NOMO-1 treated with DMSO at 0.1 percent for 48 hours (cell line): ENCODE measurements at regions not wholly inside any gene's neighbourhood (a gene's known extent, or its start where the extent isn't known, plus 50 kb on each side); places are given as distances from the start of the nearest gene placed in this dataset.
A peak's percentile ranks its signal among the peaks of the same experiment; 100 is the strongest.
"Not testable (repeated sequence)": the region's sequence is repeated elsewhere in the genome, so short reads cannot be mapped to it uniquely, and the experiment has no call there.

ENCODE experiments used
- DNase-seq: peaks from one replicate; lab custom pipeline; 2025; ENCODE audit not compliant: unreplicated experiment; lab: John Stamatoyannopoulos, UW

GRCh38 chr7:53087274-53087673 is 51.8 kb downstream of the POM121L12 start:
- DNase-seq, result no peak

DNA sequence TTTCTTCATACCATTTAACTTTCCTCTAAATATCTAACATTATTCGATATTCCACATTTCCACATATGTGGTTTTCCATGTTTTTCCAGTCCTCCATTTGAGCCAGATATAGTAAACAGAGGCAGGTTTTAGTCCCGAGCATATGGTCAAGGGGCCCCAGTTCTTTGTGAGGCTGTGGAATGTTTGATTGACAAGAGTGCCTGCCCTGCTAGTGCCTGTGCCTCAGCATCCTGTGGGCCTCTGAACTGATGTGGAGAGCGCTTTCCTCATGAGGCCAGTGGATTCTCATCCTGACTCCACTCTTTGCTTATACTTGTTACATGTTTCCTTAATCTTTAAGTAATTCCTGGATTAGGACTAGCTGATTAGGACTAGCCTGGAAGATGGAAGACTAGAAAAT is 58.8 kb downstream of the POM121L12 start:
- DNase-seq, result no peak

- DNase-seq, result no peak
These were observed 59.4 kb downstream of the POM121L12 start for GRCh38 chr7:53094827-53095226.

DNA sequence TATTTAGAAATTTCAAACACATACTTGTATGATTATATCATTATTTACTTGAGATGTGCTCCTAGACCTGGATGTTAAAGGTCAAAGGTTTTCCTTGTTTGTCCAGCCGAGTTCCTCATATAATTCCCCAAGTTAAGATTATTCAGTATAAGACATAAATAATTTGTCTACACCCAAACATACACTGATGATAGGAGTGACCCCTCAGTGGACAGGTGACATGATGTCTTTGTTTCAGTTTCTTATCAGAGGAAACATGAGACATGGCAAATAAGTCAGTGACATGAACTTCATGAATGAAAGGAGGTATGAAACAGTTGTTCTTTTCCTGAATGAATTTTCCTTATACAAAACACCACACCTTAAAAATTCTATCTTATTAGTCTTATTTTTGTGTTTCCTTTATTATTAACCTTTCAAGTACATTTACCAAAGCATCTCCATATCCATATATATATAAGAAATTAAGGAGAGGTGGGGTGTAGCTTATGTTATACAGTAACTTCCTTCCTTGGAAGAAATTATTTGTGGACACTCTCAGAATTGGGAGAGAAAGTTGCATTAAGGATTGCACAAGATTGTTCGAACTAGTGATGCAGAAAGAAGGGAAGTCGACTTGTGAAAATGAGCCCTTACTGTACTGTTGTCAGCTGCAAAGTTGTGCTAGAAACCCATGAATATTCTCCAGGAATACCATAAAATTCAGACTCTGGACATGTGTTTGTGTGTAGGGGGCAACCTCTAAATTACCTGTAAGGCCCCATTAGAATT is 60.5 kb downstream of the POM121L12 start:
- DNase-seq, result peak; percentile 24

GRCh38 chr7:53100091-53100490 is 64.7 kb downstream of the POM121L12 start:
- no peak for DNase-seq

- no peak for DNase-seq
These were observed 65.6 kb downstream of the POM121L12 start for GRCh38 chr7:53101026-53101425.

DNA sequence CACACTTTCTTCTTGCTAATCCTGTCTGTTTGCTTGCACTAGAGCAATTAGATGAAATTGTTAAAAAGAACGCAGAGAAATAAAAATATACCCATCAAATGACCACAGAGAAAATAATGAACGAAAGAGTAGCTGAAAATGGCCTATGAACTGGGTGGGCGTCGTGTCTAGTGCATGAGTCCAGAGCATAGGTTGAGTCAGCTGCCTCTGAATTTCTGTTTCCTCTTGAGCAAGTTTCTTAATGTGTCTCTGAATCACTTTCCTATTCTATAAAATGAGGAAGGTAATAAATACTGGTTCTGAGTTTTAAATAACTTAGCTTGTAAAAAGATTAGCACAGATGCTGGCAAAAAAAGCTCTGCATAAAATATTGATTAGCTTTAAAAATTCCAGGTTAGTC is 75.0 kb downstream of the POM121L12 start:
- DNase-seq, result peak; percentile 98

GRCh38 chr7:53111031-53111430 is 75.6 kb downstream of the POM121L12 start:
- no peak for DNase-seq

DNA sequence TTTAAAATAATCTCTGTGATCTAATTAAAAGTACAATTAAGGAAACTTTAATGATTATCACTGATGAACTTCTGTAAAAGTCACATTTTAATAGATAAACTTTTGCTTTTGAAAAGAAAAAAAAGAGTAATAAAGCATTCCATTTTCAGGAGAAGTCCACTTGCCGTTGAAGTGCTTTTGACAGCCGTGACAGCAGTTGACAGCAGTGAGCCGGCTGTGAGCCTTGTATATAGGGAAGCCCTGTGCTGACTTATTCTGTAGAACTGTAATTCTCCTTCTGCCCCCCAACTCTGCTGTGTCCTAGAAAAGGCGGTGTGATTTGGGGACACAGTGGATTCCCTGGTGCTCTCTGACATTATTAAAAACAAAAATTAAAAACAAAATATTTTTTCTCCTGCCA is 78.0 kb downstream of the POM121L12 start:
- no peak for DNase-seq

GRCh38 chr7:53119514-53119941 is 84.1 kb downstream of the POM121L12 start:
- DNase-seq, result no peak

GRCh38 chr7:53121374-53121773 is 85.9 kb downstream of the POM121L12 start:
- DNase-seq, result no peak

GRCh38 chr7:53131697-53132096 is 96.3 kb downstream of the POM121L12 start:
- DNase-seq, result no peak

GRCh38 chr7:53151496-53151895 is 116.1 kb downstream of the POM121L12 start:
- no peak for DNase-seq

- not testable (repeated sequence) for DNase-seq
These were observed 151.8 kb downstream of the POM121L12 start for GRCh38 chr7:53187184-53187583.

DNA sequence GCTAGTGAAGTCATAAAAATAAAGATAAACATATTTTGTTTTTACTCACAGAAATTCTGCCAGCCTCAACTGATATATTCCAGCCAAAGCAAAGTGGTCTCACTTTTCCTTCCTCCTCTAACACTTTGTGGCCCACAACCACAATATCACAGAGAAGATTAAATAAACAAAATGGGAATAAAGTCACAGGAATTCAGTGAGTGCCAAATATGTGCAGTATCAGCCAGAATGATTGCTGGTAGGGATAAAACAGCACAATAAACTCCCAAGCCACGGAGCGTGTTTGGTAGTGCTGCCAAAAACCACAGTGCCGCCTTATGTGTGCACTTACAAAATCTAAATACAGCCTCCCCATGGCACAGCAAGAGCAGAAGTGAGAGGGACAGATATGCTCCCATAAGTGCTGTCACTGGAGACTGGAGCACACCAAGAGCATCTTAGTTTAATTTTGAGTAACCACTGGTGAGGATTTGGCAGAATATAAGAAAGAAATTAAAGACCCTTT is 155.8 kb downstream of the POM121L12 start:
- DNase-seq, result no peak

GRCh38 chr7:53191836-53192443 is 156.5 kb downstream of the POM121L12 start:
- DNase-seq, result no peak

- DNase-seq, result no peak
These were observed 169.6 kb downstream of the POM121L12 start for GRCh38 chr7:53205006-53205405.

DNA sequence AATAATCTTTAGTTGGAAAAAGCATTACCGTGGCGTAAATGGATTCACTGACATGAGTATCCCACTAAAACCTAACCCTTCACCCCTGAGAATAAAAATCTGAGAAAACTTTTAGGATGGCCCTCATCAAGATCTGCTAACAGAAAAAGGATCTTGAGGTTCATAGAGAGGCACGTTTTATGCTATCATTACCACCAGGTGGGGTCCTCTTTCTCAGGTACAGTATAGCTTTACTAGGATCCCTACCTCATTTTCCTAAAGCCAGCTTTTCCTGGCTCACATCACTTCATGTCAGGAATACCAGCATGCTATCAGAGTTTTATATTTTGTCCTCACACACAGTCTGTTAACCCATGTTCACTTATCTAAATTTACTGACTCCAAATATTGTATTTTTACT is 173.7 kb downstream of the POM121L12 start:
- no peak for DNase-seq

- DNase-seq, result no peak
These were observed 179.0 kb downstream of the POM121L12 start for GRCh38 chr7:53214463-53214862.

- no peak for DNase-seq
These were observed 183.5 kb downstream of the POM121L12 start for GRCh38 chr7:53218730-53219504.

DNA sequence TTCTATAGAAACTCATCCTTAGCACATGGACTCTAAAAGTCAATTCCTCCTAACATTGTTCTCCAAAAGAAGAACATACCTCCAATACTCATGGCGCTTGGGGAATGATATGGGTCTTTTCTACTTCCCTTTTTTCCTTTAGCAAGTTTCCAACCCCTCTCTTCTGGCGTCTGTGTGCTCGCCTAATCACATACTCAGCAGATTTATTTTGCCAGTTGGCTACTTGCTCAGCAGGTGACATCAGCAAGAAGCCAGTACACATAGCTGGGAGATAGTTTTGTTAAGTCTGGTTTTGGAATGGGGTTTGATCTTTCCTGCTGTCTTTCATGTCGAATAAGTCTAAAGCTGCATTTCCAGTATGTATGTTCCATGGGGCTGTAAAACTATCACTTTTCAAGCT is 193.8 kb downstream of the POM121L12 start:
- DNase-seq, result no peak
